ENCODE measurements at regions not wholly inside any gene's neighbourhood (a gene's known extent, or its start where the extent isn't known, plus 50 kb on each side); places are given as distances from the start of the nearest gene placed in this dataset.

DNA sequence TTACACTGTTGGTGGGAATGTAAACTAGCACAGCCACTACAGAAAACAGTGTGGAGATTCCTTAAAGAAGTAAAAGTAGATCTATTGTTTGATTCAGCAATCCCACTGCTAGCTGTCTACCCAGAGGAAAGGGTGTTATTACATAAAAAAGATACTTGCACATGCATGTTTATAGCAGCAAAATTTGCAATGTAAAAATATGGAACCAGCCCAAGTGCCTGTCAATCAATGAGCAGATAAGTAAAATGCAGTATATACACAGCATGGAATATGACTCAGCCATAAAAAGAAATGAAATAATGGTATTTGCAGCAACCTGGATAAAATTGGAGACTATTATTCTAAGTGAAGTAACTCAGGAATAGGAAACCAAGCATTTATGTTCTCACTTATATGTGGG is 161.7 kb downstream of the DDX3Y start:
- TF ChIP-seq, protein P1, sequence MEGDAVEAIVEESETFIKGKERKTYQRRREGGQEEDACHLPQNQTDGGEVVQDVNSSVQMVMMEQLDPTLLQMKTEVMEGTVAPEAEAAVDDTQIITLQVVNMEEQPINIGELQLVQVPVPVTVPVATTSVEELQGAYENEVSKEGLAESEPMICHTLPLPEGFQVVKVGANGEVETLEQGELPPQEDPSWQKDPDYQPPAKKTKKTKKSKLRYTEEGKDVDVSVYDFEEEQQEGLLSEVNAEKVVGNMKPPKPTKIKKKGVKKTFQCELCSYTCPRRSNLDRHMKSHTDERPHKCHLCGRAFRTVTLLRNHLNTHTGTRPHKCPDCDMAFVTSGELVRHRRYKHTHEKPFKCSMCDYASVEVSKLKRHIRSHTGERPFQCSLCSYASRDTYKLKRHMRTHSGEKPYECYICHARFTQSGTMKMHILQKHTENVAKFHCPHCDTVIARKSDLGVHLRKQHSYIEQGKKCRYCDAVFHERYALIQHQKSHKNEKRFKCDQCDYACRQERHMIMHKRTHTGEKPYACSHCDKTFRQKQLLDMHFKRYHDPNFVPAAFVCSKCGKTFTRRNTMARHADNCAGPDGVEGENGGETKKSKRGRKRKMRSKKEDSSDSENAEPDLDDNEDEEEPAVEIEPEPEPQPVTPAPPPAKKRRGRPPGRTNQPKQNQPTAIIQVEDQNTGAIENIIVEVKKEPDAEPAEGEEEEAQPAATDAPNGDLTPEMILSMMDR (conservative IDR thresholded peaks at IDR 0.05; ENCODE audit: low read length): no peak
- no peak for TF ChIP-seq EZH2phosphoT487 (IDR thresholded peaks at IDR 0.05; ENCODE audit: borderline replicate concordance, low read depth, low read length)

Data from OCI-LY7 (cell line).